ENCODE measurements at regions not wholly inside any gene's neighbourhood (a gene's known extent, or its start where the extent isn't known, plus 50 kb on each side); places are given as distances from the start of the nearest gene placed in this dataset.

DNA sequence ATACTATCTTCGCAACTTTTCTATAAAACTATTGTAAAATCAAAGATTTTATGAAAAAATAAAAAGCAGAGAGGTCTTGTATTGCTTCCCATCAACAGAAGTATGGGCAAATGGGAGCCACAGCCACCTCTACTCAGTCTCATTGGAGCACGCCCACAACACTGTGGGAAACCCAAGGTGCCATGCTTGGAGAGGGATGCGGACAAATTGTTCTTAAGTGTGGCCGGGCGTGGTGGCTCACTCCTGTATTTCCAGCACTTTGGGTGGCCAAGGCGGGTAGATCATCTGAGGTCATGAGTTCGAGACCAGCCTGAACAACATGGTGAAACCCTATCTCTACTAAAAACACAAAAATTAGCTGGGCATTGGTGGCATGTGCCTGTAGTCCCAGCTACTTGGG, 498.2 kb upstream of the SOX5 start:
- POLR2A ChIA-PET, result no interaction called here
- CTCF ChIA-PET, result no interaction called here
- Mint-ChIP-seq H3K36me3 (no peaks in the 10 kb centered on the region), H3K27me3 (ENCODE audit: low read depth) (no peaks in the 10 kb centered on the region), H3K4me3 (no peak overlapping the region), H3K9me3 (0 out of 2 replicates have a peak, but pooled peaks cover 4% of the 10 kb centered on the region), H3K4me1 (peaks cover 23% of the 10 kb centered on the region), H3K27ac (no peak overlapping the region)
- ATAC-seq (no peak), DNase-seq (ENCODE audit: low spot score) (no peak)
- TF ChIP-seq ZNF396 (CRISPR knock-in tag; IDR thresholded peaks at IDR 0.05; ENCODE audit: borderline replicate concordance) (no peak), GABPB1 (CRISPR knock-in tag; IDR thresholded peaks at IDR 0.05) (no peak), TEAD4 (CRISPR knock-in tag; IDR thresholded peaks at IDR 0.05) (no peak), ZNF121 (CRISPR knock-in tag; IDR thresholded peaks at IDR 0.05) (no peak), ESRRA (CRISPR knock-in tag; IDR thresholded peaks at IDR 0.05; ENCODE audit: borderline replicate concordance) (no peak), CBFB (CRISPR knock-in tag; IDR thresholded peaks at IDR 0.05; ENCODE audit: low read depth) (no peak), SP1 (CRISPR knock-in tag; conservative IDR thresholded peaks at IDR 0.05) (no peak)
- TF ChIP-seq, protein P1, sequence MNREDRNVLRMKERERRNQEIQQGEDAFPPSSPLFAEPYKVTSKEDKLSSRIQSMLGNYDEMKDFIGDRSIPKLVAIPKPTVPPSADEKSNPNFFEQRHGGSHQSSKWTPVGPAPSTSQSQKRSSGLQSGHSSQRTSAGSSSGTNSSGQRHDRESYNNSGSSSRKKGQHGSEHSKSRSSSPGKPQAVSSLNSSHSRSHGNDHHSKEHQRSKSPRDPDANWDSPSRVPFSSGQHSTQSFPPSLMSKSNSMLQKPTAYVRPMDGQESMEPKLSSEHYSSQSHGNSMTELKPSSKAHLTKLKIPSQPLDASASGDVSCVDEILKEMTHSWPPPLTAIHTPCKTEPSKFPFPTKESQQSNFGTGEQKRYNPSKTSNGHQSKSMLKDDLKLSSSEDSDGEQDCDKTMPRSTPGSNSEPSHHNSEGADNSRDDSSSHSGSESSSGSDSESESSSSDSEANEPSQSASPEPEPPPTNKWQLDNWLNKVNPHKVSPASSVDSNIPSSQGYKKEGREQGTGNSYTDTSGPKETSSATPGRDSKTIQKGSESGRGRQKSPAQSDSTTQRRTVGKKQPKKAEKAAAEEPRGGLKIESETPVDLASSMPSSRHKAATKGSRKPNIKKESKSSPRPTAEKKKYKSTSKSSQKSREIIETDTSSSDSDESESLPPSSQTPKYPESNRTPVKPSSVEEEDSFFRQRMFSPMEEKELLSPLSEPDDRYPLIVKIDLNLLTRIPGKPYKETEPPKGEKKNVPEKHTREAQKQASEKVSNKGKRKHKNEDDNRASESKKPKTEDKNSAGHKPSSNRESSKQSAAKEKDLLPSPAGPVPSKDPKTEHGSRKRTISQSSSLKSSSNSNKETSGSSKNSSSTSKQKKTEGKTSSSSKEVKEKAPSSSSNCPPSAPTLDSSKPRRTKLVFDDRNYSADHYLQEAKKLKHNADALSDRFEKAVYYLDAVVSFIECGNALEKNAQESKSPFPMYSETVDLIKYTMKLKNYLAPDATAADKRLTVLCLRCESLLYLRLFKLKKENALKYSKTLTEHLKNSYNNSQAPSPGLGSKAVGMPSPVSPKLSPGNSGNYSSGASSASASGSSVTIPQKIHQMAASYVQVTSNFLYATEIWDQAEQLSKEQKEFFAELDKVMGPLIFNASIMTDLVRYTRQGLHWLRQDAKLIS (CRISPR knock-in tag; IDR thresholded peaks at IDR 0.05; ENCODE audit: borderline replicate concordance), result no peak
- TF ChIP-seq, protein P2, sequence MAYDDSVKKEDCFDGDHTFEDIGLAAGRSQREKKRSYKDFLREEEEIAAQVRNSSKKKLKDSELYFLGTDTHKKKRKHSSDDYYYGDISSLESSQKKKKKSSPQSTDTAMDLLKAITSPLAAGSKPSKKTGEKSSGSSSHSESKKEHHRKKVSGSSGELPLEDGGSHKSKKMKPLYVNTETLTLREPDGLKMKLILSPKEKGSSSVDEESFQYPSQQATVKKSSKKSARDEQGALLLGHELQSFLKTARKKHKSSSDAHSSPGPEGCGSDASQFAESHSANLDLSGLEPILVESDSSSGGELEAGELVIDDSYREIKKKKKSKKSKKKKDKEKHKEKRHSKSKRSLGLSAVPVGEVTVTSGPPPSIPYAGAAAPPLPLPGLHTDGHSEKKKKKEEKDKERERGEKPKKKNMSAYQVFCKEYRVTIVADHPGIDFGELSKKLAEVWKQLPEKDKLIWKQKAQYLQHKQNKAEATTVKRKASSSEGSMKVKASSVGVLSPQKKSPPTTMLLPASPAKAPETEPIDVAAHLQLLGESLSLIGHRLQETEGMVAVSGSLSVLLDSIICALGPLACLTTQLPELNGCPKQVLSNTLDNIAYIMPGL (CRISPR knock-in tag; IDR thresholded peaks at IDR 0.05), result no peak

DNA sequence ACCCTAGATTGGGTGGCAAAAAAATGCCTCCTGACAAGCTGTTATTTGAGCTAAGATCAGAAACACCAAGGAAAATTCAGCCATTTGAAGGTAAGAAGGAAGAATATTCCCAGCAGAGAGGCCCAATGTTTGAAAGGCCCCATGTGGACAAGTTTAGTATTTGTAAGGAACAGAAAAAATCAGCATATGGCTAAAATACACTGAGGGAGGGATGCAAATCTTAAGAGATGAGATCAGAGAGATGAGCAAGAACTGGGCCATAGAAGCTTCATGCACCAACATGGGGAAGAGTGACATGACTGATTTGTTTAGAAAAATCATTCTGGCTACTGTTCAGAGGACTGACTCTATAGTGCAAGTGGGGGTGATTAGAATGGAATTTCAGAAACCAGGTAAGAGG, 496.8 kb upstream of the SOX5 start:
- ATAC-seq, result no peak
- Mint-ChIP-seq H3K9me3 (0 out of 2 replicates have a peak, but pooled peaks cover 4% of the 10 kb centered on the region), H3K4me3 (no peak overlapping the region), H3K4me1 (peaks cover 23% of the 10 kb centered on the region), H3K27me3 (ENCODE audit: low read depth) (no peaks in the 10 kb centered on the region), H3K36me3 (no peaks in the 10 kb centered on the region), H3K27ac (no peak overlapping the region)
- ChIA-PET CTCF (no interaction called here), POLR2A (interaction anchor here (0.6 kb wide), 1 partner anchor 78 kb away, joined by 4 read pairs; no protein-coding TSS in a partner anchor)
- no peak for TF ChIP-seq ELF4 (CRISPR knock-in tag; IDR thresholded peaks at IDR 0.05; ENCODE audit: low read depth)
- no peak for DNase-seq (ENCODE audit: low spot score)

DNA sequence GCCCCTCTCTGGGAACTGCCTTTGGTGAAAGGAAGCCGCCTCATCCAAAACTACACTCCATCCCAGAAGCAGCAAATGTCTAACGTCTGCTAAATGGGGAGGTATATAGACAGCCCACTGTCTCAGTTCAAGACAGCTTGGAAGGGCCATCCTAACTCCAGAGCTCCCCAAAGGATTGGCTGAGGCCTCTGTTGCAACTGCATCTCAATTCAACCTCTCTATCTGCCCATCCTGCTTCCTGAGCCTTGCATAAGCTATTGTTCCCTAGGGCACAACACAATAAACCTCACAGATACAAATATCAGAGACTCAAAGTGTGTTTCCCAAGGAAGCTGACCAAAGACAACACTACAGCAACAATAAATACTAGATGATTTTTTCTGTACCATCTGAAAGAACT, 495.2 kb upstream of the SOX5 start:
- peak; percentile 47 for ATAC-seq
- Mint-ChIP-seq H3K27me3 (ENCODE audit: low read depth) (no peaks in the 10 kb centered on the region), H3K27ac (no peak overlapping the region), H3K4me1 (peaks cover 23% of the 10 kb centered on the region), H3K36me3 (no peaks in the 10 kb centered on the region), H3K4me3 (no peak overlapping the region), H3K9me3 (no peaks in the 10 kb centered on the region)
- CTCF ChIA-PET, result no interaction called here
- DNase-seq (ENCODE audit: low spot score), result no peak
- POLR2A ChIA-PET, result no interaction called here
- TF ChIP-seq ZNF423 (CRISPR knock-in tag; IDR thresholded peaks at IDR 0.05) (no peak), ZNF671 (CRISPR knock-in tag; IDR thresholded peaks at IDR 0.05) (no peak), GTF2I (CRISPR knock-in tag; conservative IDR thresholded peaks at IDR 0.05) (no peak), RELA (CRISPR knock-in tag; IDR thresholded peaks at IDR 0.05; ENCODE audit: borderline replicate concordance) (no peak), ZNF121 (CRISPR knock-in tag; IDR thresholded peaks at IDR 0.05) (no peak), NR1H2 (CRISPR knock-in tag; IDR thresholded peaks at IDR 0.05) (no peak), ZNF219 (CRISPR knock-in tag; IDR thresholded peaks at IDR 0.05; ENCODE audit: borderline replicate concordance) (no peak), CREM (CRISPR knock-in tag; IDR thresholded peaks at IDR 0.05) (no peak), CREB1 (CRISPR knock-in tag; IDR thresholded peaks at IDR 0.05) (no peak), ELF4 (CRISPR knock-in tag; IDR thresholded peaks at IDR 0.05; ENCODE audit: low read depth) (no peak)
- TF ChIP-seq, protein P3, sequence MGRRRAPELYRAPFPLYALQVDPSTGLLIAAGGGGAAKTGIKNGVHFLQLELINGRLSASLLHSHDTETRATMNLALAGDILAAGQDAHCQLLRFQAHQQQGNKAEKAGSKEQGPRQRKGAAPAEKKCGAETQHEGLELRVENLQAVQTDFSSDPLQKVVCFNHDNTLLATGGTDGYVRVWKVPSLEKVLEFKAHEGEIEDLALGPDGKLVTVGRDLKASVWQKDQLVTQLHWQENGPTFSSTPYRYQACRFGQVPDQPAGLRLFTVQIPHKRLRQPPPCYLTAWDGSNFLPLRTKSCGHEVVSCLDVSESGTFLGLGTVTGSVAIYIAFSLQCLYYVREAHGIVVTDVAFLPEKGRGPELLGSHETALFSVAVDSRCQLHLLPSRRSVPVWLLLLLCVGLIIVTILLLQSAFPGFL (CRISPR knock-in tag; IDR thresholded peaks at IDR 0.05; ENCODE audit: borderline replicate concordance), result no peak
- TF ChIP-seq, protein P4, sequence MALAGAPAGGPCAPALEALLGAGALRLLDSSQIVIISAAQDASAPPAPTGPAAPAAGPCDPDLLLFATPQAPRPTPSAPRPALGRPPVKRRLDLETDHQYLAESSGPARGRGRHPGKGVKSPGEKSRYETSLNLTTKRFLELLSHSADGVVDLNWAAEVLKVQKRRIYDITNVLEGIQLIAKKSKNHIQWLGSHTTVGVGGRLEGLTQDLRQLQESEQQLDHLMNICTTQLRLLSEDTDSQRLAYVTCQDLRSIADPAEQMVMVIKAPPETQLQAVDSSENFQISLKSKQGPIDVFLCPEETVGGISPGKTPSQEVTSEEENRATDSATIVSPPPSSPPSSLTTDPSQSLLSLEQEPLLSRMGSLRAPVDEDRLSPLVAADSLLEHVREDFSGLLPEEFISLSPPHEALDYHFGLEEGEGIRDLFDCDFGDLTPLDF (CRISPR knock-in tag; IDR thresholded peaks at IDR 0.05), result no peak
- TF ChIP-seq, protein P5, sequence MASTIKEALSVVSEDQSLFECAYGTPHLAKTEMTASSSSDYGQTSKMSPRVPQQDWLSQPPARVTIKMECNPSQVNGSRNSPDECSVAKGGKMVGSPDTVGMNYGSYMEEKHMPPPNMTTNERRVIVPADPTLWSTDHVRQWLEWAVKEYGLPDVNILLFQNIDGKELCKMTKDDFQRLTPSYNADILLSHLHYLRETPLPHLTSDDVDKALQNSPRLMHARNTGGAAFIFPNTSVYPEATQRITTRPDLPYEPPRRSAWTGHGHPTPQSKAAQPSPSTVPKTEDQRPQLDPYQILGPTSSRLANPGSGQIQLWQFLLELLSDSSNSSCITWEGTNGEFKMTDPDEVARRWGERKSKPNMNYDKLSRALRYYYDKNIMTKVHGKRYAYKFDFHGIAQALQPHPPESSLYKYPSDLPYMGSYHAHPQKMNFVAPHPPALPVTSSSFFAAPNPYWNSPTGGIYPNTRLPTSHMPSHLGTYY (CRISPR knock-in tag; IDR thresholded peaks at IDR 0.05), result no peak
- TF ChIP-seq, protein P6, sequence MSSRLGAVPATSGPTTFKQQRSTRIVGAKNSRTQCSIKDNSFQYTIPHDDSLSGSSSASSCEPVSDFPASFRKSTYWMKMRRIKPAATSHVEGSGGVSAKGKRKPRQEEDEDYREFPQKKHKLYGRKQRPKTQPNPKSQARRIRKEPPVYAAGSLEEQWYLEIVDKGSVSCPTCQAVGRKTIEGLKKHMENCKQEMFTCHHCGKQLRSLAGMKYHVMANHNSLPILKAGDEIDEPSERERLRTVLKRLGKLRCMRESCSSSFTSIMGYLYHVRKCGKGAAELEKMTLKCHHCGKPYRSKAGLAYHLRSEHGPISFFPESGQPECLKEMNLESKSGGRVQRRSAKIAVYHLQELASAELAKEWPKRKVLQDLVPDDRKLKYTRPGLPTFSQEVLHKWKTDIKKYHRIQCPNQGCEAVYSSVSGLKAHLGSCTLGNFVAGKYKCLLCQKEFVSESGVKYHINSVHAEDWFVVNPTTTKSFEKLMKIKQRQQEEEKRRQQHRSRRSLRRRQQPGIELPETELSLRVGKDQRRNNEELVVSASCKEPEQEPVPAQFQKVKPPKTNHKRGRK (CRISPR knock-in tag; IDR thresholded peaks at IDR 0.05; ENCODE audit: borderline replicate concordance), result no peak
- TF ChIP-seq, protein P7, sequence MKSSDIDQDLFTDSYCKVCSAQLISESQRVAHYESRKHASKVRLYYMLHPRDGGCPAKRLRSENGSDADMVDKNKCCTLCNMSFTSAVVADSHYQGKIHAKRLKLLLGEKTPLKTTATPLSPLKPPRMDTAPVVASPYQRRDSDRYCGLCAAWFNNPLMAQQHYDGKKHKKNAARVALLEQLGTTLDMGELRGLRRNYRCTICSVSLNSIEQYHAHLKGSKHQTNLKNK (CRISPR knock-in tag; IDR thresholded peaks at IDR 0.05), result no peak

All from WTC11 (cell line).